ENCODE measurements at regions not wholly inside any gene's neighbourhood (a gene's known extent, or its start where the extent isn't known, plus 50 kb on each side); places are given as distances from the start of the nearest gene placed in this dataset.

DNA sequence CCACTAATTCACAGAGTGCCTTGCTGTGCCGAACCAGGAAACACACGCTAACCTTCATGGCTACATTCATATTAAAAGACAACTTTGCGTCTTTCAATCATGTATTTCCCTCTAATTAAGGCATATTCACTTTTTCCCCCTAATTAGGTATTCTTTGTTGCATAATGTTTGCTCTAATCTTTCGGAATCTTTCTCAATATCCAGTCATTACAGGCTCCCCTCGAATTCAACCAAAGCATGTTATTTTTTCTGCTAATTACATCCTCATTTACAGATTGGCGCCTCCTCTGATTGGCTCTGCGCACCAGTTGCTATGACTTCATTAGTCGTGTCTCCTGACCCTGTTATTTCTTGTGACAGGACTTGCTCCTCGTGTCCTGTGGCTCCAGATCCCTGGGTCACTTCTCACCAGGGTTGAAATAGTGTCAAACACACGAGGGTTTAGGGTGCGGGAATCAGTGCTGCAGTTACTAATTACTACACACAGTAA, 226.7 kb upstream of the TSHZ3 start:
- TF ChIP-seq, protein P1, sequence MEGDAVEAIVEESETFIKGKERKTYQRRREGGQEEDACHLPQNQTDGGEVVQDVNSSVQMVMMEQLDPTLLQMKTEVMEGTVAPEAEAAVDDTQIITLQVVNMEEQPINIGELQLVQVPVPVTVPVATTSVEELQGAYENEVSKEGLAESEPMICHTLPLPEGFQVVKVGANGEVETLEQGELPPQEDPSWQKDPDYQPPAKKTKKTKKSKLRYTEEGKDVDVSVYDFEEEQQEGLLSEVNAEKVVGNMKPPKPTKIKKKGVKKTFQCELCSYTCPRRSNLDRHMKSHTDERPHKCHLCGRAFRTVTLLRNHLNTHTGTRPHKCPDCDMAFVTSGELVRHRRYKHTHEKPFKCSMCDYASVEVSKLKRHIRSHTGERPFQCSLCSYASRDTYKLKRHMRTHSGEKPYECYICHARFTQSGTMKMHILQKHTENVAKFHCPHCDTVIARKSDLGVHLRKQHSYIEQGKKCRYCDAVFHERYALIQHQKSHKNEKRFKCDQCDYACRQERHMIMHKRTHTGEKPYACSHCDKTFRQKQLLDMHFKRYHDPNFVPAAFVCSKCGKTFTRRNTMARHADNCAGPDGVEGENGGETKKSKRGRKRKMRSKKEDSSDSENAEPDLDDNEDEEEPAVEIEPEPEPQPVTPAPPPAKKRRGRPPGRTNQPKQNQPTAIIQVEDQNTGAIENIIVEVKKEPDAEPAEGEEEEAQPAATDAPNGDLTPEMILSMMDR (IDR thresholded peaks at IDR 0.05) = no peak
- TF ChIP-seq POLR2A (IDR thresholded peaks at IDR 0.05) (no peak), POLR2AphosphoS5 (IDR thresholded peaks at IDR 0.05; ENCODE audit: insufficient read depth in 1 of 2, low read depth in 1 of 2) (no peak)
